Common myeloid progenitor, CD34-positive (primary cell): ENCODE measurements at regions not wholly inside any gene's neighbourhood (a gene's known extent, or its start where the extent isn't known, plus 50 kb on each side); places are given as distances from the start of the nearest gene placed in this dataset.

Experiments
- CTCF ChIA-PET: fragments of 350-600 bp; sonication (Branson Sonifier 250); formaldehyde crosslinking; loops from one replicate; lab custom pipeline; 2021; ENCODE audit warnings: antibody characterized with exemption; lab: Charles Lee
- POLR2A ChIA-PET: fragments of 350-600 bp; sonication (Branson Sonifier 250); formaldehyde crosslinking; loops from one replicate; lab custom pipeline; 2021; ENCODE audit warnings: antibody characterized with exemption; lab: Charles Lee
- DNase-seq, 3 donors: peaks; one replicate each; pipeline versions ENCODE4 v3.0.0 to v3.0.0-alpha.2; 2013
- H3K27ac ChIP-seq, 2 experiments: 1 replicate in 1 of 2; 2 replicates in 1 of 2; pipeline ENCODE4 v1.7.0; 2013; ENCODE audit warnings: inconsistent platforms in 2 of 2, low read length in 2 of 2, mild to moderate bottlenecking in 2 of 2, low read depth in 1 of 2, moderate library complexity in 1 of 2; ENCODE audit not compliant: severe bottlenecking in 2 of 2, insufficient read depth in 1 of 2, poor library complexity in 1 of 2
- H3K27me3 ChIP-seq, 5 experiments: replicated peaks in 2 of 5; 1 replicate in 3 of 5; 2 replicates in 2 of 5; pipeline versions ENCODE4 v1.6.1 to v1.7.0; 2013; ENCODE audit warnings: low read length in 4 of 5, mild to moderate bottlenecking in 2 of 5, moderate library complexity in 2 of 5, inconsistent platforms in 1 of 5; ENCODE audit not compliant: insufficient read depth in 5 of 5, control insufficient read depth in 4 of 5
- H3K36me3 ChIP-seq, 4 experiments: 1 replicate in 2 of 4; 2 replicates in 2 of 4; pipeline versions ENCODE4 v1.6.1 to v1.7.0; 2013; ENCODE audit warnings: low read length in 3 of 4, control low read depth in 1 of 4, mild to moderate bottlenecking in 1 of 4; ENCODE audit not compliant: control insufficient read depth in 4 of 4, insufficient read depth in 4 of 4
- H3K4me1 ChIP-seq, 4 experiments: 1 replicate in 3 of 4; 2 replicates in 1 of 4; pipeline versions ENCODE4 v1.6.1 to v1.7.1; 2013; ENCODE audit warnings: low read length in 3 of 4, mild to moderate bottlenecking in 3 of 4, control low read depth in 1 of 4, inconsistent platforms in 1 of 4, moderate library complexity in 1 of 4; ENCODE audit not compliant: control insufficient read depth in 4 of 4, insufficient read depth in 4 of 4; ENCODE audit errors: control extremely low read depth in 1 of 4
- H3K4me3 ChIP-seq, 7 experiments: 1 replicate in 4 of 7; 2 replicates in 3 of 7; pipeline versions ENCODE4 v1.5.1 to v1.7.0; 2013; ENCODE audit warnings: mild to moderate bottlenecking in 7 of 7, low read length in 6 of 7, moderate library complexity in 6 of 7, inconsistent platforms in 2 of 7, low read depth in 2 of 7, control low read depth in 1 of 7; ENCODE audit not compliant: insufficient read depth in 4 of 7, control insufficient read depth in 1 of 7; ENCODE audit errors: extremely low read depth in 1 of 7
- H3K9me3 ChIP-seq, 5 experiments: 1 replicate in 4 of 5; 2 replicates in 1 of 5; pipeline versions ENCODE4 v1.6.1 to v1.7.1; 2013; ENCODE audit warnings: low read length in 4 of 5, mild to moderate bottlenecking in 2 of 5, inconsistent platforms in 1 of 5, low read depth in 1 of 5, moderate library complexity in 1 of 5; ENCODE audit not compliant: control insufficient read depth in 4 of 5, insufficient read depth in 2 of 5; ENCODE audit errors: control extremely low read depth in 1 of 5
- WGBS: methylation state at CpG from one replicate; pipeline ENCODE4 v1.1.5; 2013; ENCODE audit not compliant: insufficient coverage; 5-methylcytosine and 5-hydroxymethylcytosine counted together

GRCh38 chr13:30135868-30136267, 171.5 kb downstream of the KATNAL1 start:
- Histone ChIP-seq H3K27ac (no peak overlapping the region), H3K9me3 (no peaks in the 10 kb centered on the region), H3K27me3 (no peaks in the 10 kb centered on the region), H3K4me3 (no peak overlapping the region), H3K4me1 (peaks cover 0 to 4% (median 3%) of the 10 kb centered on the region in 4 experiments), H3K36me3 (no peaks in the 10 kb centered on the region)
- ChIA-PET CTCF (interaction anchor here (6.6 kb wide), 1 partner anchor 21 kb away, joined by 34 read pairs; no protein-coding TSS in a partner anchor), POLR2A (no interaction called here)
- no peak for DNase-seq
- 97% methylated on average over 3 of the region's 5 CpGs for WGBS

- H3K36me3 ChIP-seq: no peaks in the 10 kb centered on the region
- no peak overlapping the region for H3K4me3 ChIP-seq
- POLR2A ChIA-PET: no interaction called here
- no peak for DNase-seq
- WGBS: 96% methylated on average over 4 of the region's 7 CpGs
- H3K27ac ChIP-seq: no peak overlapping the region
- no peaks in the 10 kb centered on the region for H3K9me3 ChIP-seq
- H3K4me1 ChIP-seq: peaks cover 0 to 4% (median 3%) of the 10 kb centered on the region in 4 experiments
- CTCF ChIA-PET: interaction anchor here (1.0 to 6.6 kb wide), 5 partner anchors 8 to 327 kb away, joined by 3 to 34 read pairs (median 6); no protein-coding TSS in a partner anchor
- no peaks in the 10 kb centered on the region for H3K27me3 ChIP-seq
These were observed 172.0 kb downstream of the KATNAL1 start for GRCh38 chr13:30135351-30135750.

- WGBS: 100% methylated on average over 1 of the region's 2 CpGs
- POLR2A ChIA-PET: no interaction called here
- no peak for DNase-seq
These were observed 172.8 kb downstream of the KATNAL1 start for GRCh38 chr13:30134578-30134977.

GRCh38 chr13:30133996-30134395, 173.4 kb downstream of the KATNAL1 start:
- WGBS: 79% methylated on average over 6 of the region's 7 CpGs
- CTCF ChIA-PET: interaction anchor here (1.1 to 6.6 kb wide), 10 partner anchors 9 to 427 kb away, joined by 3 to 34 read pairs (median 6); no protein-coding TSS in a partner anchor
- Histone ChIP-seq H3K4me1 (peaks cover 0 to 4% (median 3%) of the 10 kb centered on the region in 4 experiments), H3K9me3 (no peaks in the 10 kb centered on the region), H3K27me3 (no peaks in the 10 kb centered on the region), H3K36me3 (no peaks in the 10 kb centered on the region), H3K27ac (no peak overlapping the region), H3K4me3 (no peak overlapping the region)
- no peak for DNase-seq
- POLR2A ChIA-PET: no interaction called here

More at GRCh38 chr13:30134578-30134977, 172.8 kb downstream of the KATNAL1 start:
- Histone ChIP-seq H3K27ac (no peak overlapping the region), H3K27me3 (no peaks in the 10 kb centered on the region), H3K4me3 (no peak overlapping the region), H3K36me3 (no peaks in the 10 kb centered on the region), H3K4me1 (peaks cover 0 to 4% (median 3%) of the 10 kb centered on the region in 4 experiments), H3K9me3 (no peaks in the 10 kb centered on the region)
- CTCF ChIA-PET: interaction anchor here (1.0 to 6.6 kb wide), 9 partner anchors 8 to 426 kb away, joined by 3 to 34 read pairs (median 4); no protein-coding TSS in a partner anchor

- no peak overlapping the region for H3K27ac ChIP-seq
- H3K9me3 ChIP-seq: no peaks in the 10 kb centered on the region
- no peak overlapping the region for H3K4me3 ChIP-seq
- 97% methylated on average over 13 of the region's 13 CpGs for WGBS
- POLR2A ChIA-PET: no interaction called here
- CTCF ChIA-PET: interaction anchor here (1.1 to 6.6 kb wide), 13 partner anchors 9 to 427 kb away, joined by 3 to 34 read pairs (median 6); no protein-coding TSS in a partner anchor
- H3K27me3 ChIP-seq: no peaks in the 10 kb centered on the region
- DNase-seq: no peak
- peaks cover 0 to 4% (median 3%) of the 10 kb centered on the region in 4 experiments for H3K4me1 ChIP-seq
- no peaks in the 10 kb centered on the region for H3K36me3 ChIP-seq
These were observed 173.8 kb downstream of the KATNAL1 start for GRCh38 chr13:30133554-30133912.

- H3K27me3 ChIP-seq: no peaks in the 10 kb centered on the region
- CTCF ChIA-PET: interaction anchor here (0.6 to 6.6 kb wide), 33 partner anchors 9 to 914 kb away, joined by 3 to 34 read pairs (median 5); partner anchors contain the start of gene KATNAL1
- no peaks in the 10 kb centered on the region for H3K9me3 ChIP-seq
- H3K27ac ChIP-seq: no peak overlapping the region
- H3K4me3 ChIP-seq: peak overlapping the region in 1 of 7 experiments; percentile 46
- 58% methylated on average over 39 of the region's 39 CpGs for WGBS
- POLR2A ChIA-PET: interaction anchor here (1.3 kb wide), 1 partner anchor 10 kb away, joined by 4 read pairs; no protein-coding TSS in a partner anchor
- H3K36me3 ChIP-seq: no peaks in the 10 kb centered on the region
- peaks cover 0 to 4% (median 3%) of the 10 kb centered on the region in 4 experiments for H3K4me1 ChIP-seq
- DNase-seq: peak; percentile 90 to 95 (median 94)
These were observed 174.5 kb downstream of the KATNAL1 start for GRCh38 chr13:30132623-30133553.
